Neural progenitor cell (in vitro differentiated cells): ENCODE measurements at regions not wholly inside any gene's neighbourhood (a gene's known extent, or its start where the extent isn't known, plus 50 kb on each side); places are given as distances from the start of the nearest gene placed in this dataset.

Experiments used
- DNase-seq: peaks from one replicate; pipeline ENCODE4 v3.0.0-alpha.2; 2016; ENCODE audit warnings: low spot score
- H2AFZ ChIP-seq: fragments of 200-600 bp; sonication (generic); replicated peaks from 2 replicates; pipeline ENCODE4 v1.6.1; 2016; ENCODE audit warnings: antibody characterized with exemption
- H3F3A ChIP-seq: fragments of 200-600 bp; sonication (generic); 2 replicates; pipeline ENCODE4 v1.6.1; 2016; ENCODE audit warnings: antibody characterized with exemption, low read depth
- H3K27ac ChIP-seq: fragments of 200-600 bp; sonication (generic); 2 replicates; pipeline ENCODE4 v1.5.1; 2016; ENCODE audit warnings: mild to moderate bottlenecking
- H3K27me3 ChIP-seq: fragments of 200-600 bp; sonication (generic); 2 replicates; pipeline ENCODE4 v1.6.1; 2016; ENCODE audit warnings: mild to moderate bottlenecking, moderate library complexity
- H3K36me3 ChIP-seq: fragments of 200-600 bp; sonication (generic); 2 replicates; pipeline ENCODE4 v1.5.1; 2016
- H3K4me1 ChIP-seq: fragments of 200-600 bp; sonication (generic); 2 replicates; pipeline ENCODE4 v1.6.1; 2016; ENCODE audit warnings: mixed run types
- H3K4me2 ChIP-seq: fragments of 200-600 bp; sonication (generic); 2 replicates; pipeline ENCODE4 v1.6.1; 2016
- H3K4me3 ChIP-seq: fragments of 200-600 bp; sonication (generic); 2 replicates; pipeline ENCODE4 v1.5.1; 2016
- H3K79me2 ChIP-seq: fragments of 200-600 bp; sonication (generic); 2 replicates; pipeline ENCODE4 v1.6.1; 2016; ENCODE audit warnings: low read depth
- H3K9ac ChIP-seq: fragments of 200-600 bp; sonication (generic); 2 replicates; pipeline ENCODE4 v1.6.1; 2016
- H3K9me3 ChIP-seq: fragments of 200-600 bp; sonication (generic); 2 replicates; pipeline ENCODE4 v1.5.1; 2016; ENCODE audit warnings: low read depth
- H4K20me1 ChIP-seq: fragments of 200-600 bp; sonication (generic); 2 replicates; pipeline ENCODE4 v1.6.1; 2016; ENCODE audit warnings: low read depth
- H3K27ac Mint-ChIP-seq: 3 replicates; pipeline ENCODE4 v1.8.0; 2021; ENCODE audit warnings: mixed read lengths
- H3K27me3 Mint-ChIP-seq: 2 replicates; pipeline ENCODE4 v1.8.0; 2022; ENCODE audit warnings: low read depth, mild to moderate bottlenecking, inconsistent platforms, moderate library complexity, mixed read lengths; ENCODE audit not compliant: insufficient read depth
- H3K36me3 Mint-ChIP-seq: 3 replicates; pipeline ENCODE4 v1.8.0; 2021; ENCODE audit warnings: mixed read lengths
- H3K4me1 Mint-ChIP-seq: 3 replicates; pipeline ENCODE4 v1.8.0; 2021; ENCODE audit warnings: mixed read lengths
- H3K4me3 Mint-ChIP-seq: 3 replicates; pipeline ENCODE4 v1.8.0; 2021; ENCODE audit warnings: mild to moderate bottlenecking, moderate library complexity, mixed read lengths
- H3K9me3 Mint-ChIP-seq: 3 replicates; pipeline ENCODE4 v1.8.0; 2020; ENCODE audit warnings: mixed read lengths
- CTCF ChIP-seq: fragments of 200-600 bp; sonication (generic); IDR thresholded peaks from 2 replicates; pipeline ENCODE4 v1.5.1; 2017; ENCODE audit warnings: antibody characterized with exemption, mild to moderate bottlenecking
- EZH2 ChIP-seq: fragments of 200-600 bp; sonication (generic); IDR thresholded peaks from 2 replicates; pipeline ENCODE4 v1.6.1; 2017; ENCODE audit warnings: antibody characterized with exemption, mild to moderate bottlenecking, moderate library complexity
- EZH2phosphoT487 ChIP-seq: fragments of 200-600 bp; sonication (generic); IDR thresholded peaks from 2 replicates; pipeline ENCODE4 v1.6.1; 2017; ENCODE audit warnings: antibody characterized with exemption

GRCh38 chr13:57491318-57491717 is 140.2 kb upstream of the PCDH17 start:
- Histone ChIP-seq H3K79me2 (no peaks in the 10 kb centered on the region), H3K4me3 (no peak overlapping the region), H3K36me3 (no peaks in the 10 kb centered on the region), H3K9ac (no peak overlapping the region), H3K4me1 (no peaks in the 10 kb centered on the region), H3K9me3 (no peaks in the 10 kb centered on the region), H4K20me1 (no peaks in the 10 kb centered on the region), H3K27me3 (no peaks in the 10 kb centered on the region), H2AFZ (no peak overlapping the region), H3F3A (no peaks in the 10 kb centered on the region), H3K4me2 (no peak overlapping the region), H3K27ac (no peak overlapping the region)
- TF ChIP-seq EZH2phosphoT487: no peak
- no peak for TF ChIP-seq CTCF
- no peak for TF ChIP-seq EZH2
- H3K27me3 Mint-ChIP-seq: no peaks in the 10 kb centered on the region
- H3K4me1 Mint-ChIP-seq: no peaks in the 10 kb centered on the region
- H3K9me3 Mint-ChIP-seq: no peaks in the 10 kb centered on the region
- no peaks in the 10 kb centered on the region for H3K36me3 Mint-ChIP-seq
- no peak overlapping the region for H3K27ac Mint-ChIP-seq
- no peak overlapping the region for H3K4me3 Mint-ChIP-seq
- DNase-seq: no peak

GRCh38 chr13:57507752-57508463 is 123.6 kb upstream of the PCDH17 start:
- H3K79me2 ChIP-seq: no peaks in the 10 kb centered on the region
- H3K4me3 ChIP-seq: no peak overlapping the region
- H3K36me3 ChIP-seq: no peaks in the 10 kb centered on the region
- no peak overlapping the region for H3K27ac Mint-ChIP-seq
- H2AFZ ChIP-seq: no peak overlapping the region
- H3K4me3 Mint-ChIP-seq: no peak overlapping the region
- no peaks in the 10 kb centered on the region for H4K20me1 ChIP-seq
- H3K9ac ChIP-seq: no peak overlapping the region
- H3K4me2 ChIP-seq: no peak overlapping the region
- no peaks in the 10 kb centered on the region for H3K27me3 Mint-ChIP-seq
- no peak for DNase-seq
- H3K9me3 ChIP-seq: no peaks in the 10 kb centered on the region
- H3F3A ChIP-seq: no peaks in the 10 kb centered on the region
- TF ChIP-seq EZH2phosphoT487 (no peak), CTCF (no peak), EZH2 (no peak)
- no peaks in the 10 kb centered on the region for H3K4me1 Mint-ChIP-seq
- H3K36me3 Mint-ChIP-seq: no peaks in the 10 kb centered on the region
- no peak overlapping the region for H3K27ac ChIP-seq
- no peaks in the 10 kb centered on the region for H3K27me3 ChIP-seq
- H3K9me3 Mint-ChIP-seq: no peaks in the 10 kb centered on the region
- no peaks in the 10 kb centered on the region for H3K4me1 ChIP-seq

- Histone ChIP-seq H3K4me1 (no peaks in the 10 kb centered on the region), H3K36me3 (no peaks in the 10 kb centered on the region), H3K4me3 (no peak overlapping the region), H3K27ac (no peak overlapping the region), H3K27me3 (no peaks in the 10 kb centered on the region), H3K9ac (no peak overlapping the region), H3K9me3 (no peaks in the 10 kb centered on the region), H2AFZ (no peak overlapping the region), H4K20me1 (no peaks in the 10 kb centered on the region), H3F3A (no peaks in the 10 kb centered on the region), H3K79me2 (no peaks in the 10 kb centered on the region), H3K4me2 (no peak overlapping the region)
- Mint-ChIP-seq H3K36me3 (no peaks in the 10 kb centered on the region), H3K27me3 (no peaks in the 10 kb centered on the region), H3K4me3 (no peak overlapping the region), H3K27ac (no peak overlapping the region), H3K4me1 (no peaks in the 10 kb centered on the region), H3K9me3 (no peaks in the 10 kb centered on the region)
- no peak for DNase-seq
- TF ChIP-seq EZH2: no peak
- no peak for TF ChIP-seq CTCF
- TF ChIP-seq EZH2phosphoT487: no peak
These were observed 119.9 kb upstream of the PCDH17 start for GRCh38 chr13:57511603-57512002.
